H1 (cell line): ENCODE measurements at regions not wholly inside any gene's neighbourhood (a gene's known extent, or its start where the extent isn't known, plus 50 kb on each side); places are given as distances from the start of the nearest gene placed in this dataset.

ENCODE experiments used
- CTCF ChIA-PET: fragments of 300-600 bp; sonication (Branson Sonifier 250); formaldehyde crosslinking; loops from one replicate; lab custom pipeline; 2021; ENCODE audit not compliant: partially characterized antibody; lab: Charles Lee
- POLR2A ChIA-PET: fragments of 300-600 bp; sonication (Branson Sonifier 250); formaldehyde crosslinking; loops from one replicate; lab custom pipeline; 2021; ENCODE audit warnings: inconsistent platforms; ENCODE audit not compliant: partially characterized antibody; lab: Charles Lee
- DNase-seq, 2 experiments: peaks; one replicate each; pipeline versions ENCODE4 v3.0.0 to v3.0.0-alpha.2; 2010 to 2022; ENCODE audit warnings: low spot score in 2 of 2, low read depth in 1 of 2, mixed read lengths in 1 of 2
- FAIRE-seq: peaks from 2 replicates; lab custom pipeline; 2011; peaks lifted over from hg19 to GRCh38; lab: Jason Lieb, UNC
- H2AFZ ChIP-seq: 2 replicates; pipeline ENCODE4 v1.8.1; 2012; ENCODE audit warnings: low read length, inconsistent platforms
- H2AK5ac ChIP-seq: 2 replicates; pipeline ENCODE4 v1.6.1; 2013; ENCODE audit warnings: low read depth, low read length
- H2BK120ac ChIP-seq: replicated peaks from 2 replicates; pipeline ENCODE3; 2013; ENCODE audit warnings: low read depth, low read length, inconsistent platforms
- H2BK12ac ChIP-seq: 2 replicates; pipeline ENCODE4 v1.6.1; 2013; ENCODE audit warnings: low read depth, low read length
- H2BK15ac ChIP-seq: 2 replicates; pipeline ENCODE4 v1.6.1; 2013; ENCODE audit warnings: low read length
- H2BK20ac ChIP-seq: 2 replicates; pipeline ENCODE4 v1.6.1; 2013; ENCODE audit warnings: low read length
- H2BK5ac ChIP-seq: 2 replicates; pipeline ENCODE4 v1.6.1; 2013; ENCODE audit warnings: low read depth, low read length
- H3K14ac ChIP-seq: 2 replicates; pipeline ENCODE4 v1.6.1; 2013; ENCODE audit warnings: inconsistent platforms; ENCODE audit not compliant: insufficient read length
- H3K18ac ChIP-seq: 2 replicates; pipeline ENCODE4 v1.6.1; 2013; ENCODE audit warnings: low read length; ENCODE audit errors: extremely low read depth
- H3K23ac ChIP-seq: 2 replicates; pipeline ENCODE4 v1.6.1; 2013; ENCODE audit warnings: inconsistent platforms; ENCODE audit not compliant: insufficient read length
- H3K23me2 ChIP-seq: 2 replicates; pipeline ENCODE4 v1.6.1; 2013; ENCODE audit warnings: low read depth, low read length
- H3K27ac ChIP-seq: 2 replicates; pipeline ENCODE4 v1.6.1; 2011; ENCODE audit warnings: low read depth, low read length, inconsistent platforms
- H3K27me3 ChIP-seq, 4 experiments: replicated peaks in 1 of 4; 1 replicate in 1 of 4; 2 replicates in 3 of 4; pipeline versions ENCODE4 v1.6.1 to v1.8.1; 2011 to 2013; ENCODE audit warnings: low read length in 3 of 4, mild to moderate bottlenecking in 3 of 4, inconsistent platforms in 2 of 4, mixed read lengths in 2 of 4, moderate library complexity in 1 of 4; ENCODE audit not compliant: control insufficient read depth in 3 of 4, insufficient read depth in 3 of 4; ENCODE audit errors: extremely low read depth in 1 of 4
- H3K36me3 ChIP-seq, 4 experiments: 2 replicates each; pipeline versions ENCODE4 v1.6.1 to v1.8.1; 2011 to 2013; ENCODE audit warnings: mild to moderate bottlenecking in 4 of 4, low read length in 3 of 4, moderate library complexity in 2 of 4, control low read depth in 1 of 4, inconsistent platforms in 1 of 4; ENCODE audit not compliant: insufficient read depth in 4 of 4, control insufficient read depth in 2 of 4
- H3K4ac ChIP-seq: replicated peaks from 2 replicates; pipeline ENCODE3; 2013; ENCODE audit warnings: low read length, low read depth, mixed read lengths, inconsistent platforms; ENCODE audit not compliant: insufficient read length
- H3K4me1 ChIP-seq, 4 experiments: replicated peaks in 1 of 4; 1 replicate in 1 of 4; 2 replicates in 3 of 4; pipeline versions ENCODE4 v1.6.1 to v1.8.1; 2011 to 2013; ENCODE audit warnings: low read length in 3 of 4, inconsistent platforms in 2 of 4, mixed read lengths in 1 of 4; ENCODE audit not compliant: insufficient read depth in 4 of 4, control insufficient read depth in 3 of 4
- H3K4me2 ChIP-seq, 2 experiments: 2 replicates each; pipeline versions ENCODE4 v1.6.1 to v1.8.1; 2011 to 2013; ENCODE audit warnings: low read depth in 2 of 2, low read length in 2 of 2, control low read depth in 1 of 2, inconsistent platforms in 1 of 2, mild to moderate bottlenecking in 1 of 2; ENCODE audit not compliant: insufficient read depth in 1 of 2
- H3K4me3 ChIP-seq, 4 experiments: fragments of 200-600, 300-600 bp in 1 of 4; sonication (generic), shearing (Covaris generic), sonication (Bioruptor Twin) in 1 of 4; 2 replicates each; pipeline versions ENCODE4 v1.5.1 to v1.8.1; 2011 to 2016; ENCODE audit warnings: low read length in 4 of 4, low read depth in 3 of 4, control low read depth in 2 of 4, inconsistent platforms in 2 of 4, mild to moderate bottlenecking in 2 of 4, mixed read lengths in 1 of 4, moderate library complexity in 1 of 4; ENCODE audit not compliant: insufficient read depth in 2 of 4; ENCODE audit errors: extremely low read depth in 1 of 4
- H3K56ac ChIP-seq: replicated peaks from 2 replicates; pipeline ENCODE3; 2013; ENCODE audit warnings: low read depth, mild to moderate bottlenecking, mixed read lengths, low read length, inconsistent platforms; ENCODE audit not compliant: insufficient read length
- H3K79me1 ChIP-seq: 2 replicates; pipeline ENCODE4 v1.6.1; 2013; ENCODE audit warnings: low read depth, low read length, control low read depth
- H3K79me2 ChIP-seq, 2 experiments: 2 replicates each; pipeline versions ENCODE4 v1.6.1 to v1.8.1; 2012 to 2013; ENCODE audit warnings: low read length in 2 of 2, mild to moderate bottlenecking in 2 of 2, inconsistent platforms in 1 of 2; ENCODE audit not compliant: insufficient read depth in 2 of 2, control insufficient read depth in 1 of 2
- H3K9ac ChIP-seq, 4 experiments: replicated peaks in 1 of 4; 1 replicate in 1 of 4; 2 replicates in 3 of 4; pipeline versions ENCODE4 v1.6.1 to v1.8.1; 2011 to 2013; ENCODE audit warnings: low read depth in 3 of 4, low read length in 3 of 4, control low read depth in 2 of 4, mild to moderate bottlenecking in 2 of 4, moderate library complexity in 2 of 4, inconsistent platforms in 1 of 4; ENCODE audit errors: extremely low read depth in 1 of 4
- H3K9me3 ChIP-seq, 2 experiments: 2 replicates each; pipeline versions ENCODE4 v1.6.1 to v1.8.1; 2012 to 2013; ENCODE audit warnings: mild to moderate bottlenecking in 2 of 2, moderate library complexity in 2 of 2, control low read depth in 1 of 2, inconsistent platforms in 1 of 2, low read depth in 1 of 2, low read length in 1 of 2, mixed read lengths in 1 of 2; ENCODE audit not compliant: insufficient read depth in 2 of 2
- H4K20me1 ChIP-seq, 2 experiments: replicated peaks in 1 of 2; 2 replicates each; pipeline versions ENCODE3 to v1.8.1; 2011 to 2013; ENCODE audit warnings: inconsistent platforms in 2 of 2, low read length in 2 of 2, mild to moderate bottlenecking in 1 of 2; ENCODE audit not compliant: insufficient read depth in 2 of 2, control insufficient read depth in 1 of 2
- H4K5ac ChIP-seq: 2 replicates; pipeline ENCODE4 v1.6.1; 2013; ENCODE audit warnings: low read length, low read depth, mixed read lengths, inconsistent platforms; ENCODE audit not compliant: insufficient read length
- H4K8ac ChIP-seq: 2 replicates; pipeline ENCODE4 v1.8.0; 2013; ENCODE audit warnings: mild to moderate bottlenecking, moderate library complexity, low read length, inconsistent platforms; ENCODE audit not compliant: insufficient read depth; ENCODE audit errors: extremely low read depth
- H4K91ac ChIP-seq: replicated peaks from 2 replicates; pipeline ENCODE3; 2013; ENCODE audit warnings: low read length, mixed read lengths, inconsistent platforms; ENCODE audit not compliant: insufficient read length
- EGR1 ChIP-seq: IDR thresholded peaks from 2 replicates; pipeline ENCODE4 v1.6.1; 2011; ENCODE audit warnings: low read depth, low read length, borderline replicate concordance
- FOSL1 ChIP-seq: IDR thresholded peaks from 2 replicates; pipeline ENCODE4 v1.6.1; 2011; ENCODE audit warnings: mild to moderate bottlenecking, low read depth, low read length, moderate library complexity; ENCODE audit not compliant: insufficient read depth
- GTF2F1 ChIP-seq: IDR thresholded peaks from 2 replicates; pipeline ENCODE4 v1.6.1; 2012; ENCODE audit warnings: low read depth, low read length, improper control_type of control experiment, borderline replicate concordance
- MAX ChIP-seq: IDR thresholded peaks from 2 replicates; pipeline ENCODE4 v1.6.1; 2012; ENCODE audit warnings: inconsistent platforms
- NANOG ChIP-seq: IDR thresholded peaks from 2 replicates; pipeline ENCODE4 v1.6.1; 2011; ENCODE audit warnings: low read length, low read depth, mild to moderate bottlenecking, inconsistent platforms; ENCODE audit not compliant: insufficient read depth, poor library complexity, severe bottlenecking
- NRF1 ChIP-seq: IDR thresholded peaks from 2 replicates; pipeline ENCODE4 v1.6.1; 2011; ENCODE audit warnings: mild to moderate bottlenecking, low read depth, low read length, improper control_type of control experiment
- POLR2A ChIP-seq, 2 experiments: IDR thresholded peaks; 1 replicate in 1 of 2; 2 replicates in 1 of 2; pipeline ENCODE4 v1.6.1; 2011; ENCODE audit warnings: low read depth in 2 of 2, low read length in 2 of 2, mild to moderate bottlenecking in 2 of 2; ENCODE audit errors: control extremely low read depth in 1 of 2
- RNF2 ChIP-seq: fragments of 200-900, 300-1000 bp; sonication (generic); IDR thresholded peaks from 2 replicates; pipeline ENCODE4 v1.7.1; 2016; ENCODE audit warnings: borderline replicate concordance, low read depth, mild to moderate bottlenecking, antibody characterized with exemption, low read length; ENCODE audit not compliant: poor library complexity, severe bottlenecking; ENCODE audit errors: missing control alignments
- RXRA ChIP-seq: IDR thresholded peaks from 2 replicates; pipeline ENCODE4 v1.6.1; 2011; ENCODE audit warnings: low read depth, mild to moderate bottlenecking, low read length, moderate library complexity; ENCODE audit not compliant: insufficient read depth
- SP2 ChIP-seq: IDR thresholded peaks from 2 replicates; pipeline ENCODE4 v1.6.1; 2012; ENCODE audit warnings: mild to moderate bottlenecking, low read length, inconsistent platforms
- TAF1 ChIP-seq: IDR thresholded peaks from 2 replicates; pipeline ENCODE4 v1.6.1; 2011; ENCODE audit warnings: mild to moderate bottlenecking, low read depth, low read length
- TCF12 ChIP-seq: IDR thresholded peaks from 2 replicates; pipeline ENCODE4 v1.6.1; 2011; ENCODE audit warnings: low read depth, mild to moderate bottlenecking, low read length
- USF2 ChIP-seq: IDR thresholded peaks from 2 replicates; pipeline ENCODE4 v1.6.1; 2011; ENCODE audit warnings: low read length, improper control_type of control experiment
- YY1 ChIP-seq: IDR thresholded peaks from 2 replicates; pipeline ENCODE4 v1.6.1; 2011; ENCODE audit warnings: low read depth, mild to moderate bottlenecking, low read length
- WGBS, 2 experiments: shearing (Covaris generic) in 1 of 2; methylation state at CpG; one replicate each; pipeline versions ENCODE4 v1.1.6 to v1.1.7; 2013 to 2015; ENCODE audit warnings: low lambda C conversion rate in 2 of 2, mixed read lengths in 2 of 2, inconsistent platforms in 1 of 2, low coverage in 1 of 2, missing lambda C conversion rate in 1 of 2; ENCODE audit not compliant: insufficient replicate concordance in 2 of 2, insufficient coverage in 1 of 2, insufficient read length in 1 of 2; ENCODE audit errors: extremely low coverage in 1 of 2, missing lambda C conversion rate in 1 of 2; 5-methylcytosine and 5-hydroxymethylcytosine counted together

DNA sequence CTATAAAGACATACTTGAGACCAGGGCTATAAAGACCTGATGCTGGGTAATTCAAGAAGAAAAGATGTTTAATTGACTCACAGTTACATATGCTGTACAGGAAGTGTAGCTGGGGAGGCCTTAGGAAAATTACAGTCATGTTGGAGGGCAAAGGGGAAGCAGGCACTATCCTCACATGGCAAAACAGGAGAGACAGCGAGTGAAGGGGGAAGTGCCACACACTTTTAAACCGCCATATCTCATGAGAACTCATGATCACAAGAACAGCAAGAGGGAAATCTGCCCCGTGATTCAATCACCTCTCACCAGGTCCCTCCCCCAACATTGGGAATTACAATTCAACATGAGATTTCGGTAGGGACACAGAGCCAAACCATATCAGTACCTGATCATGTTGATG, 89.9 kb upstream of the ADAMTSL1 start:
- DNase-seq (no peak), FAIRE-seq (no peak)
- Histone ChIP-seq H2BK5ac (no peak overlapping the region), H2BK120ac (no peak overlapping the region), H2AK5ac (no peak overlapping the region), H3K23ac (no peak overlapping the region), H3K56ac (no peak overlapping the region), H3K79me1 (no peaks in the 10 kb centered on the region), H3K23me2 (no peaks in the 10 kb centered on the region), H3K4me1 (peaks cover 0 to 2% (median 0%) of the 10 kb centered on the region in 4 experiments; a peak in 1 of 7 replicates), H3K9ac (no peak overlapping the region), H3K4ac (no peak overlapping the region), H3K14ac (no peak overlapping the region), H4K5ac (no peak overlapping the region), H3K27ac (no peak overlapping the region), H3K18ac (no peak overlapping the region), H3K9me3 (no peaks in the 10 kb centered on the region), H2BK15ac (no peak overlapping the region), H4K8ac (no peak overlapping the region), H2BK12ac (no peak overlapping the region), H3K27me3 (no peaks in the 10 kb centered on the region), H2BK20ac (no peak overlapping the region), H3K79me2 (no peaks in the 10 kb centered on the region), H4K20me1 (no peaks in the 10 kb centered on the region), H4K91ac (no peak overlapping the region), H3K36me3 (no peaks in the 10 kb centered on the region), H3K4me3 (no peak overlapping the region), H2AFZ (0 out of 2 replicates have a peak overlapping the region, but pooled peaks have one; percentile 11), H3K4me2 (no peak overlapping the region)
- ChIA-PET CTCF (interaction anchor here (0.7 kb wide), 1 partner anchor 129 kb away, joined by 3 read pairs; no protein-coding TSS in a partner anchor), POLR2A (no interaction called here)
- WGBS, 2 experiments = 97% methylated on average over 4 of the region's 4 CpGs; no CpG with 5 or more reads in 1 of the 2 experiments
- TF ChIP-seq FOSL1 = no peak
- no peak for TF ChIP-seq TAF1
- no peak for TF ChIP-seq USF2
- TF ChIP-seq SP2 = no peak
- no peak for TF ChIP-seq MAX
- TF ChIP-seq POLR2A (IDR thresholded peaks at IDR 0.05; ENCODE audit: control extremely low read depth in 1 of 2, low read depth in 2 of 2, low read length in 2 of 2) = no peak
- TF ChIP-seq YY1 = no peak
- TF ChIP-seq TCF12 = no peak
- no peak for TF ChIP-seq EGR1
- no peak for TF ChIP-seq RXRA
- no peak for TF ChIP-seq NANOG
- TF ChIP-seq GTF2F1 = no peak
- no peak for TF ChIP-seq RNF2
- no peak for TF ChIP-seq NRF1
